H9 (cell line): ENCODE measurements at regions not wholly inside any gene's neighbourhood (a gene's known extent, or its start where the extent isn't known, plus 50 kb on each side); places are given as distances from the start of the nearest gene placed in this dataset.

Experiments
- DNase-seq: peaks from one replicate; pipeline ENCODE4 v3.0.0-alpha.2; 2017
- H2AFZ ChIP-seq: one replicate; pipeline ENCODE4 v1.6.1; 2013; ENCODE audit warnings: mild to moderate bottlenecking, low read length, control low read depth, moderate library complexity
- H2AK5ac ChIP-seq: 2 replicates; pipeline ENCODE4 v1.6.1; 2013; ENCODE audit warnings: low read length, control low read depth, mixed read lengths; ENCODE audit not compliant: insufficient read length
- H2BK120ac ChIP-seq: one replicate; pipeline ENCODE4 v1.6.1; 2013; ENCODE audit warnings: low read depth, mild to moderate bottlenecking, low read length, control low read depth, inconsistent platforms; ENCODE audit not compliant: poor library complexity, severe bottlenecking
- H2BK12ac ChIP-seq: 2 replicates; pipeline ENCODE4 v1.6.1; 2013; ENCODE audit warnings: low read length, control low read depth, mixed read lengths, low read depth; ENCODE audit not compliant: insufficient read length
- H2BK15ac ChIP-seq: 2 replicates; pipeline ENCODE4 v1.6.1; 2013; ENCODE audit warnings: low read depth, low read length, control low read depth
- H2BK20ac ChIP-seq: one replicate; pipeline ENCODE4 v1.6.1; 2013; ENCODE audit warnings: low read depth, mild to moderate bottlenecking, low read length, control low read depth, inconsistent platforms; ENCODE audit not compliant: poor library complexity, severe bottlenecking
- H2BK5ac ChIP-seq: 2 replicates; pipeline ENCODE4 v1.6.1; 2013; ENCODE audit warnings: low read length, control low read depth, mixed read lengths; ENCODE audit not compliant: insufficient read length
- H3K14ac ChIP-seq: 2 replicates; pipeline ENCODE4 v1.6.1; 2013; ENCODE audit warnings: low read length, control low read depth; ENCODE audit not compliant: insufficient read depth
- H3K18ac ChIP-seq: 2 replicates; pipeline ENCODE4 v1.6.1; 2013; ENCODE audit warnings: low read depth, mild to moderate bottlenecking, mixed read lengths, low read length, control low read depth; ENCODE audit not compliant: insufficient read length
- H3K23ac ChIP-seq: 2 replicates; pipeline ENCODE4 v1.6.1; 2013; ENCODE audit warnings: low read length, control low read depth, mixed read lengths, low read depth; ENCODE audit not compliant: insufficient read length
- H3K23me2 ChIP-seq: 2 replicates; pipeline ENCODE4 v1.6.1; 2013; ENCODE audit warnings: low read depth, mild to moderate bottlenecking, mixed read lengths, low read length, control low read depth; ENCODE audit not compliant: insufficient read length, poor library complexity, severe bottlenecking
- H3K27ac ChIP-seq: 2 replicates; pipeline ENCODE4 v1.5.1; 2013; ENCODE audit warnings: low read length, control low read depth, mixed read lengths, low read depth; ENCODE audit not compliant: insufficient read length
- H3K27me3 ChIP-seq: 2 replicates; pipeline ENCODE4 v1.6.1; 2013; ENCODE audit warnings: low read length, control low read depth, inconsistent platforms; ENCODE audit not compliant: insufficient read depth
- H3K4ac ChIP-seq: 2 replicates; pipeline ENCODE4 v1.6.1; 2013; ENCODE audit warnings: low read depth, mild to moderate bottlenecking, control low read depth, inconsistent platforms, low read length, moderate library complexity
- H3K4me1 ChIP-seq: 2 replicates; pipeline ENCODE4 v1.6.1; 2013; ENCODE audit warnings: low read length, control low read depth, inconsistent platforms; ENCODE audit not compliant: insufficient read depth
- H3K4me2 ChIP-seq: 2 replicates; pipeline ENCODE4 v1.6.1; 2013; ENCODE audit warnings: low read length, control low read depth, mixed read lengths; ENCODE audit not compliant: insufficient read length, insufficient read depth
- H3K56ac ChIP-seq: 2 replicates; pipeline ENCODE4 v1.6.1; 2013; ENCODE audit warnings: low read depth, mild to moderate bottlenecking, mixed read lengths, low read length, control low read depth; ENCODE audit not compliant: insufficient read length
- H3K79me1 ChIP-seq: 2 replicates; pipeline ENCODE4 v1.6.1; 2013; ENCODE audit warnings: low read depth, mild to moderate bottlenecking, moderate library complexity, low read length, control low read depth, inconsistent platforms; ENCODE audit not compliant: insufficient read depth, poor library complexity, severe bottlenecking
- H3K79me2 ChIP-seq: 2 replicates; pipeline ENCODE4 v1.6.1; 2013; ENCODE audit warnings: low read length, control low read depth, inconsistent platforms; ENCODE audit not compliant: insufficient read depth
- H3K9ac ChIP-seq: 2 replicates; pipeline ENCODE4 v1.6.1; 2013; ENCODE audit warnings: low read length, control low read depth, mixed read lengths; ENCODE audit not compliant: insufficient read length; ENCODE audit errors: extremely low read depth
- H3K9me3 ChIP-seq: one replicate; pipeline ENCODE4 v1.6.1; 2013; ENCODE audit warnings: low read depth, low read length, inconsistent platforms; ENCODE audit not compliant: control insufficient read depth
- H3T11ph ChIP-seq: one replicate; pipeline ENCODE4 v1.6.1; 2013; ENCODE audit warnings: mild to moderate bottlenecking, low read length, control low read depth, inconsistent platforms
- H4K20me1 ChIP-seq: one replicate; pipeline ENCODE4 v1.6.1; 2013; ENCODE audit not compliant: control insufficient read depth, insufficient read length, insufficient read depth
- H4K5ac ChIP-seq: 2 replicates; pipeline ENCODE4 v1.6.1; 2013; ENCODE audit warnings: low read depth, mild to moderate bottlenecking, mixed read lengths, low read length, control low read depth; ENCODE audit not compliant: insufficient read length
- H4K8ac ChIP-seq: replicated peaks from 2 replicates; pipeline ENCODE4 v1.6.1; 2013; ENCODE audit warnings: low read length, control low read depth, mixed read lengths, low read depth; ENCODE audit not compliant: insufficient read length
- H4K91ac ChIP-seq: 2 replicates; pipeline ENCODE4 v1.6.1; 2013; ENCODE audit warnings: low read depth, mild to moderate bottlenecking, moderate library complexity, mixed read lengths, low read length, control low read depth; ENCODE audit not compliant: insufficient read length
- H3K27ac Mint-ChIP-seq, 3 experiments: 2 replicates in 2 of 3; 3 replicates in 1 of 3; pipeline ENCODE4 v1.8.0; 2020 to 2021; ENCODE audit warnings: mixed read lengths in 3 of 3, mild to moderate bottlenecking in 1 of 3, moderate library complexity in 1 of 3
- H3K27me3 Mint-ChIP-seq: 2 replicates; pipeline ENCODE4 v1.8.0; 2021; ENCODE audit warnings: low read depth, mild to moderate bottlenecking, moderate library complexity, mixed read lengths
- H3K36me3 Mint-ChIP-seq, 3 experiments: 2 replicates in 2 of 3; 3 replicates in 1 of 3; pipeline ENCODE4 v1.8.0; 2020 to 2021; ENCODE audit warnings: low read depth in 3 of 3, mixed read lengths in 3 of 3; ENCODE audit not compliant: insufficient read depth in 1 of 3
- H3K4me1 Mint-ChIP-seq, 2 experiments: 2 replicates each; pipeline ENCODE4 v1.8.0; 2020; ENCODE audit warnings: mixed read lengths in 2 of 2
- H3K4me3 Mint-ChIP-seq, 2 experiments: 2 replicates in 1 of 2; 3 replicates in 1 of 2; pipeline ENCODE4 v1.8.0; 2020 to 2021; ENCODE audit warnings: mild to moderate bottlenecking in 2 of 2, mixed read lengths in 2 of 2, moderate library complexity in 1 of 2
- H3K9me3 Mint-ChIP-seq, 2 experiments: 2 replicates in 1 of 2; 3 replicates in 1 of 2; pipeline ENCODE4 v1.8.0; 2020; ENCODE audit warnings: mild to moderate bottlenecking in 2 of 2, mixed read lengths in 2 of 2, moderate library complexity in 1 of 2
- WGBS: extraction: QIAGEN DNeasy Blood & Tissue Kit; methylation state at CpG from one replicate; pipeline ENCODE4 v1.1.7; 2013; ENCODE audit warnings: missing lambda C conversion rate, low lambda C conversion rate, mixed read lengths; ENCODE audit not compliant: insufficient read length; ENCODE audit errors: extremely low coverage; 5-methylcytosine and 5-hydroxymethylcytosine counted together
- TF ChIP-seq, protein P1 (sequence below): fragments of 200-600 bp; sonication (generic); conservative IDR thresholded peaks from 3 replicates; pipeline ENCODE4 v1.8.0; 2021; ENCODE audit warnings: antibody characterized with exemption, mild to moderate bottlenecking

DNA sequence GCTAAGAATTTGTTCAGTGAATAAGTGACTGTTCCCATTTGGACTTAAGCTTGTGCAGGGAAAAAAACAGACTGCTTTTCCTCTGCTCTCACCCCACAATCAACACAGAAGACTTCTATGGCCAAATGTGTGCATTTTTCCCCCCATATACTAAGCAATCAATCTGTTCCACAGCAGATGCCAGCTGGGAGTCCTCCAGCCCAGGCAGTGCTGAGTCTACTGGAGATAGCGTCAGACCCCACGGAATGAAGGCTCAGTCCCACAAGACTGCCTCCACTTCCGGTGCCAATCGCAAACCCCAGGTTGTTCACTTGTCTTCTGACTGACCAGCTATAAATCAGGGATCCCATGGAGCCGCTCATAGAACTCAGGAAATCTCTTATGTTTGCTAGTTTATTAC lies 69.5 kb upstream of the ANKRD10 start:
- H3K9me3 Mint-ChIP-seq = peaks cover 2 to 4% of the 10 kb centered on the region in 2 experiments; a peak in 3 of 5 replicates
- H3K79me2 ChIP-seq = no peaks in the 10 kb centered on the region
- H3K4me1 Mint-ChIP-seq = 0 out of 4 replicates have a peak, but pooled peaks cover 0 to 4% of the 10 kb centered on the region in 2 experiments
- no peak for DNase-seq
- H2BK120ac ChIP-seq = no peak overlapping the region
- no peak overlapping the region for H3K18ac ChIP-seq
- H2BK12ac ChIP-seq = no peak overlapping the region
- H3K27me3 ChIP-seq = no peaks in the 10 kb centered on the region
- H3K4me1 ChIP-seq = no peaks in the 10 kb centered on the region
- H2BK15ac ChIP-seq = no peak overlapping the region
- H2BK20ac ChIP-seq = no peak overlapping the region
- H2BK5ac ChIP-seq = no peak overlapping the region
- no peak overlapping the region for H3K56ac ChIP-seq
- no peak overlapping the region for H2AFZ ChIP-seq
- no peak overlapping the region for H3K27ac ChIP-seq
- peaks cover 4% of the 10 kb centered on the region for H3K27me3 Mint-ChIP-seq
- no peak overlapping the region for H2AK5ac ChIP-seq
- no peak overlapping the region for H4K8ac ChIP-seq
- no peak overlapping the region for H3K4ac ChIP-seq
- H3K27ac Mint-ChIP-seq = no peak overlapping the region
- no peak overlapping the region for H4K5ac ChIP-seq
- no CpG with 5 or more reads among the region's 5 CpGs for WGBS
- H3K23ac ChIP-seq = no peak overlapping the region
- no peak overlapping the region for H4K91ac ChIP-seq
- TF ChIP-seq, protein P1, sequence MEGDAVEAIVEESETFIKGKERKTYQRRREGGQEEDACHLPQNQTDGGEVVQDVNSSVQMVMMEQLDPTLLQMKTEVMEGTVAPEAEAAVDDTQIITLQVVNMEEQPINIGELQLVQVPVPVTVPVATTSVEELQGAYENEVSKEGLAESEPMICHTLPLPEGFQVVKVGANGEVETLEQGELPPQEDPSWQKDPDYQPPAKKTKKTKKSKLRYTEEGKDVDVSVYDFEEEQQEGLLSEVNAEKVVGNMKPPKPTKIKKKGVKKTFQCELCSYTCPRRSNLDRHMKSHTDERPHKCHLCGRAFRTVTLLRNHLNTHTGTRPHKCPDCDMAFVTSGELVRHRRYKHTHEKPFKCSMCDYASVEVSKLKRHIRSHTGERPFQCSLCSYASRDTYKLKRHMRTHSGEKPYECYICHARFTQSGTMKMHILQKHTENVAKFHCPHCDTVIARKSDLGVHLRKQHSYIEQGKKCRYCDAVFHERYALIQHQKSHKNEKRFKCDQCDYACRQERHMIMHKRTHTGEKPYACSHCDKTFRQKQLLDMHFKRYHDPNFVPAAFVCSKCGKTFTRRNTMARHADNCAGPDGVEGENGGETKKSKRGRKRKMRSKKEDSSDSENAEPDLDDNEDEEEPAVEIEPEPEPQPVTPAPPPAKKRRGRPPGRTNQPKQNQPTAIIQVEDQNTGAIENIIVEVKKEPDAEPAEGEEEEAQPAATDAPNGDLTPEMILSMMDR = no peak
- H3K4me3 Mint-ChIP-seq = no peak overlapping the region
- no peak overlapping the region for H3K4me2 ChIP-seq
- no peak overlapping the region for H3K14ac ChIP-seq
- no peak overlapping the region for H3T11ph ChIP-seq
- H3K9me3 ChIP-seq = no peaks in the 10 kb centered on the region
- H3K23me2 ChIP-seq = no peaks in the 10 kb centered on the region
- no peaks in the 10 kb centered on the region for H3K79me1 ChIP-seq
- no peaks in the 10 kb centered on the region for H3K36me3 Mint-ChIP-seq
- H3K9ac ChIP-seq = no peak overlapping the region
- H4K20me1 ChIP-seq = no peaks in the 10 kb centered on the region
